ENCODE measurements at regions not wholly inside any gene's neighbourhood (a gene's known extent, or its start where the extent isn't known, plus 50 kb on each side); places are given as distances from the start of the nearest gene placed in this dataset.
"Not testable (repeated sequence)": the region's sequence is repeated elsewhere in the genome, so short reads cannot be mapped to it uniquely, and the experiment has no call there.

- no peak for DNase-seq (ENCODE audit: low read depth)
Measured at GRCh38 chr7:68235937-68236336, 1239.3 kb downstream of the TYW1 start.

DNA sequence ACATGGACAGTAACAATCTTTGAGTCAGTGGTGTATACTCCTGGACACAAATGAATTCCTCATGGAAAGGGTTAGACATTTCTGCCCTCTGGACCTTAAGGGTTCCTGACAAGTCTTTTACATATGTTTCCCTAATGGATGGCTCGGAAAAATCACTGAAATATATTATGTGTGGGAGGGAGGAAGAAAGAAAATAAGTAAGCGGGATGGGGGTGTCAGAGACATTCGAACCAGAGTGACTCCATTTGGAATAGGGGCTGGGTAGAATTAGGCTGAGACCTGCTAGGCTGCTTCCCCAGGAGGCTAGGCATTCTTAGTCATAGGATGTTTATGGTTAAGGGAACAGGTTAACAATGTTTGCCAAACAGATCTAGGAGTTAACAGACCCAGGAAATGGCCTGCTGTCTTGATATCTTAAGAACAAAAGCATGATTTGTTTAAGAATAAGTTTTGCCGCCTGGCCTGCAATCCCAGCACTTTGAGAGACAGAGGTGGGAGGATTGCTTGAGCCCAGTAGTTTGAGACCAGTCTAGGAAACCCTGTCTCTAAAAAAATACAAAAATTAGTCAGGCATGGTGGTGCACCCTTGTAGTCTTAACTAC, 1241.7 kb downstream of the TYW1 start:
- no peak for DNase-seq (ENCODE audit: low read depth)

DNA sequence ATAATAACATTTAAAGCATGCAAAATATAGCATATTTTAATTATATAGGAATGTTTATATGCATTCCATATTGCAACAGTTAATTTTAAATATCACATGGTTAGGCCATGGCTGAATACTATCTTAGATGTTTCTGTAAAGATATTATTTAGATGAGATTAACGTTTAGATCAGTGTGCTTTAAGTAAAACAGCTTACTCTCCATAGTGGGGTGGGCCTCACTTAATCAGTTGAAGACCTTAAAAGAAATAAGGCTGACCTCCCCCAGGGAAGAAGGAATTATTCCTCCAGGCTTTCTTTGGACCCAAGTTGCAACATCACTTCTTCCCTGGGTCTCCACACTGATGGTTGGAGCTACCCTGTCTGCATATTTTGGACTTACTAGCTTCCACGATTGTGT, 1246.5 kb downstream of the TYW1 start:
- DNase-seq (ENCODE audit: low read depth): no peak

GRCh38 chr7:68244389-68244788, 1247.8 kb downstream of the TYW1 start:
- DNase-seq (ENCODE audit: low read depth): no peak

DNA sequence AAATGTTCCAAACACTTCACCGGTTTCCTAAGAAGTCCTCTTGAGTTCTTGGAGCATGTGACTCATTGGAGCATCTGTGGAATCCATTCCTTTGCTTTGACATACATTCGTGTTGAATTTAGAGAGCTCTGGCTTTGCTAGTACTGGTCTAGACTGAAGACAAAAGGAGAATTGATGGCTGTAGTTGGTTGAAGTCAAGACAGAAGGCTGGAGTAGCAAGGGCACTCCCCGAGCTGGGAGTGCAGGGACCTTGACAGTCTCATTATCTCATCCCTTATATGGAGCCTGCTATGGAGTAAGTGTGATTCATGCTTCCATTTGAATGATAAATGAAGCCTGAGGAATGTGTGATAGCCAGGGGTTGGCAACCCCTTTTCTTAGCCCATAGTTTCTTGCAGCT, 1249.1 kb downstream of the TYW1 start:
- no peak for DNase-seq (ENCODE audit: low read depth)

DNA sequence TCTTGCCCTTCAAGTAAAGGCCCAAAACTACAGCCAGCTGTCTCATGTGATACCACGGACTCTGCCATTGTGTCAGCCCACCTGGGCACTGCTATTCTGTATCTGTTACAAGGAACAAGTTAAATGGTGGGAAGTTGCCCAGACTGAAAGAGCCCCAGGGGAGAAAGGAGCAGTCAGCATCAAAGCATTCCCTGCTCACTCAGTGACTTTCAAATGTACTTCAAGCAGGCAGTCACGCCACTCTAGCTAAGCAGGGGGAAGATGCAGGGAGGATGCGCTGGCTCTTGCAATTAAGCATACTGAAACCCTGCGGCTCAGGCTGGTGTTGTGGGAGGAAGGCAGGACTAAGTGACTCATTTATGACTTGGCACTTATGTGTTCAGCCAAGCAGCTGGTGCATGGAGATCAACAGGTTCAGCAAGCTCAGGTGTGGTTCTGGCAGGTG, 1249.6 kb downstream of the TYW1 start:
- no peak for DNase-seq (ENCODE audit: low read depth)

- no peak for DNase-seq (ENCODE audit: low read depth)
Measured at GRCh38 chr7:68247126-68247525, 1250.5 kb downstream of the TYW1 start.

DNA sequence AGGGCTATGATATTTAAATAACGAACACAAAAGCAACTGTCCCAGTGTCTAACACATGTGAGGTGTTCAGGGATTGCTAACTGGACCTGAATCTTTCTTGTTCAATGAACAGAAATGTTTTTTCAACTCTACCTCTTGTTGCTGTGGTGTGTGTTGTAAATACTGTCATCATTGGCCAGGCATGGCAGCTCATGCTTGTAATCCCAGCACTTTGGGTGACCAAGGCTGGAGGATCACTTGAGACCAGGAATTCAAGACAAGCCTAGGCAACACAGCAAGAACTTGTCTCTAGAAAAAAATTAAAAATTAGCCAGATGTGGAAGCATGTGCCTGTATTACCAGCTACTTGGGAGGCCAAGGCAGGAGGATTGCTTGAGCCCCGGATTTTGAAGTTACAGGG, 1250.9 kb downstream of the TYW1 start:
- DNase-seq (ENCODE audit: low read depth): no peak

DNA sequence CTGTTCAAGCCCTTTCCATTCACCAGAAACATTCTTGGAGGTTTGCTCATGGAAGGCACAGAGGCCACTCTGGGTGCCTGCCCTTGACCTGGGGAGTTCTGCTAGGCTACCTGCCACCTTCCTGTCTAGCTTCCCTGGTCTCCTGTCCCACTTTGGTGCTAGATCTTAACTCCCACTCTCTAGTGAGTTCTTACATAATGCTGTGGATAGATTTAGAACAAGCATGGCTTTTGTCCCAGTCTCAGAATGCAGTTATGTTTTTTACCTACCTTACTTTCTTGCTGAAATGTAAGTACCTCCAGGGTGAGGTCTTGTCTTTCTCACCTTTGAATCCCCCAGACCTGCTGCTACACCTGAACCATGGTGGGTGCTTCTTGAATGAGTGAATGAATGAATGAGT, 1252.3 kb downstream of the TYW1 start:
- no peak for DNase-seq (ENCODE audit: low read depth)

GRCh38 chr7:68249611-68250010, 1253.0 kb downstream of the TYW1 start:
- DNase-seq (ENCODE audit: low read depth): no peak

DNA sequence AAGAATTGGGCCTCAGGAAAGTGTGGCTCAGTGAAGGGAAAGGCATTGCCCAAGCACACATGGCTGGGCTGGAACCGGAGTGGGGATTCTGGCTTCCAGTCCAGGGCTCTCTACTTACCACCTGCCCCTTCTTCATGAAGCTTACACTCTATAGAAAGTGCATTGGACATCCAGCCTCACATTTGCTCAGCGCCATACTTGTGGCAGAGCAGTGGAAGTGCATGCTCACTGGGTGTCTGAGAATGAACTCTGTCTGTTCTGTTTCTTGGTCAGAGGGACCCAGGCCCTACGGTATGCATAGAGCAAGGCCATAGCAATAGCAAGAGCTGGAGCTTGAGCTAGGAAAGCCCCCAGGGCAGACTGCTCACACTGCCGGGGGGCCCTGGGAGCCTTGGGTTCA, 1253.5 kb downstream of the TYW1 start:
- no peak for DNase-seq (ENCODE audit: low read depth)

DNA sequence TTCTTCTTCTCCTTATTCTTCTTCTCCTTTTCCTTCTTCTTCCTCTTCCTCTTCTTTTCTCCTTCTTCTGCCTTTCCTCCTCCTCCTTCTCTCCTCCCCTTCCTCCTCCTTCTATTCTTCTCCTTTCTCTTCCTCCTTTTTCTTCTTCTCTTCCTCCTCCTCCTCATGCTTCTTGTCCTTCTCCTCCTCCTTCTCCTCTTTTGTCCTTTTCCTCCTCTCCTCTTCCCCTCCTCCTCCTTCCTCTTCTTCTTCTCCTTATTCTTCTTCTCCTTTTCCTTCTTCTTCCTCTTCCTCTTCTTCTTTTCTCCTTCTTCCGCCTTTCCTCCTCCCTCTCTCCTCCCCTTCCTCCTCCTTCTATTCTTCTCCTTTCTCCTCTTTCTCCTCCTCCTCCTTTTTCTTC, 1258.2 kb downstream of the TYW1 start:
- DNase-seq (ENCODE audit: low read depth): not testable (repeated sequence)

DNA sequence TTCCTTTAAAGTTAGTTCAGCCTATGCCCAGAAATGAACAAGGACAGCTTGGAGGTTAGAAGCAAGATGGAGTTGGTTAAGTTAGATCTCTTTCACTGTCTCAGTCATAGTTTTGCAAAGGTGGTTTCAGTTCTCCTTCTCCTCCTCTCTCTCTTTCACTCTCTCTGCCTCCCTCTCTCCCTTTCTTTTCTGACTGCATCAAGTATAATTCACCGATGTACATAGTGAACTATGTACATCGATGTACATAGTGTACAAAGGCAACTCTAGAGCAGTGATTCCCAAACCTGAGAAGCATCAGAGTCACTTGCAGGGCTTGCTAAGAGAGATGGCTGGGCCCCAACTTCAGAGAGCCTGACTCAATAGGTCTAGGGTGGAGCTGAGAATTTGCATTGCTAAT, 1259.7 kb downstream of the TYW1 start:
- no peak for DNase-seq (ENCODE audit: low read depth)

- DNase-seq (ENCODE audit: low read depth): no peak
Measured at GRCh38 chr7:68258609-68259008, 1262.0 kb downstream of the TYW1 start.

DNA sequence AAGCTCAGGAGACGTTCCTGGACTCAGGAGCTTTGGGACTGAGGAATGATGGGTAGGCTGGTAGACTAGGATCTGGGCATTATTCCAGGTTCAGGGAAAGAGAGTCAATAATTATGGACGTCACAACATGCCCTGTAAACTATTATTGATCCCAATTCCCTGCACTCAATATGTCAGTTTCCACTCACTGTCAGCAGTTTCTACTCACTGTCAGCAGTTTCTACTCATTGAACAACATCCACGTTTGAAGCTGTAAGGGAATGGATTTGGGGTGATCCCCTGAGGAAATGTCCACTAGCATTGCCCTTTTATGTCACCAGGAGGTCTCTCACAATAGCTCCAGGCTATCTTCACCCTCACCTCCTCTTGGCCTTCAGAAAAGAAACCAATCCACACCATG, 1268.6 kb downstream of the TYW1 start:
- DNase-seq (ENCODE audit: low read depth): no peak

GRCh38 chr7:68266004-68266579, 1269.5 kb downstream of the TYW1 start:
- DNase-seq (ENCODE audit: low read depth): no peak

GRCh38 chr7:68267486-68267885, 1270.9 kb downstream of the TYW1 start:
- no peak for DNase-seq (ENCODE audit: low read depth)

GRCh38 chr7:68269405-68269804, 1272.8 kb downstream of the TYW1 start:
- DNase-seq (ENCODE audit: low read depth): no peak

DNA sequence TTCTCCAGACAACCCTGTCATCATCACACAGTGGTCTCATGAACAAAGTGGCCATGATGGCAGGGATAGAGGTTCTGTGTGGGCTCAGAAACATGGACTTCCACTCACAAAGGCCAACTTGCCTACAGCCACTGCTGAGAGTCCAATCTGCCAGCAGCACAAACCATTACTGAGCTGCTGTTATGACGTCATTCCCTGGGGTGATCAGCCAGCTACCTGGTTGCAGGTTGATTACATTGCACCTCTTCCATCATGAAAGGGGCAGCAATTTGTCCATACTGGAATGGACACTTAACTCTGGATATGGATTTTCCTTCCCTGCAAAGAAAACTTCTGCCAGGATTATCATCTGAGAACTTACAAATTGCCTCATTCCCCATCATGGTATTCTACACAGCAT, 1275.9 kb downstream of the TYW1 start:
- DNase-seq (ENCODE audit: low read depth): no peak

GRCh38 chr7:68276725-68277124, 1280.1 kb downstream of the TYW1 start:
- DNase-seq (ENCODE audit: low read depth): no peak

DNA sequence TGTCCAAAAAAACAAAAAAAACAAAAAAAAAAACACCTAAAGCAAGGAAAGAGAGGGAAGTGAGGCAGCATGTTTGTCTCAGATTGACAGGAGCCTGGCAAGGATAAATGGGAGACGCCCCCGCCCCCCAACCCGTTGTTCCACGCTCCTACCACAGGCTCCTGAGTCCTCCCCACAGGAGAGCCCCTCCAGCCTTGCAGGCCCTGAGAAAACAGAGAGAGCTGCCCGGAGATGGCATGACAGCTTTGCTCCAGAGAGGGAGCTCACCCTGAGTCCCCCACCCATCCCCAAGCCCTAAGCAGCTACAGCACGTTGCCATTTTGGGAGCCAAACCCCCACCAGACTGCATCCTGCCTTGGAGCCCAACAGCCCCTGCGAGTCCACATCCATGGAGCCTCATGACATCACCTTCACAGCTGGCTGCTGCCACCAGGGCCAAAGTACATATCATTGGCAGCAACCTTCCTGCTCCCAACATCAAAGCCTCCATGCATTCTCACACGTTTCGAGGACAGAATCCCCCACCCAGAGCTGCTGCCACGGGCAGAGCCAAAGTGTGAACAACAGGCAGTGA, 1283.3 kb downstream of the TYW1 start:
- DNase-seq (ENCODE audit: low read depth): no peak

DNA sequence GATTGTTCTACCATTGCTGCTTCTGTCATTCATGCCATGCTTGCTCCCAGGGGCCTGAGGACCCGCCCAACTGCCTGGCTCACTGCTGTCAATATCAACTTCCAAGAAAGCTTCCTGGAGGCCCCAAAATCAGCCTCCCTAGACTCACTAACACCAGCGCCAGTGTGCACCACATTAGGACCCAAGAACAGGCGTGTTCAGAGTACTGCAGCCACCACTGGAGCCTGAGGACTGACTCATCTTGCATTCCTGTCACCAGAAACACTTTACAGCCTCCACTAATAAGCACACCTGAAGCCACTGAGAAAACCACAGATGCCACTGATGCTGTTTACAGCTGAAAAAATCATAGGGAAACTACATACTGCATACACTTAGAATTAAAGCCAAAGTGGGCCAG, 1284.3 kb downstream of the TYW1 start:
- DNase-seq (ENCODE audit: low read depth): no peak

DNA sequence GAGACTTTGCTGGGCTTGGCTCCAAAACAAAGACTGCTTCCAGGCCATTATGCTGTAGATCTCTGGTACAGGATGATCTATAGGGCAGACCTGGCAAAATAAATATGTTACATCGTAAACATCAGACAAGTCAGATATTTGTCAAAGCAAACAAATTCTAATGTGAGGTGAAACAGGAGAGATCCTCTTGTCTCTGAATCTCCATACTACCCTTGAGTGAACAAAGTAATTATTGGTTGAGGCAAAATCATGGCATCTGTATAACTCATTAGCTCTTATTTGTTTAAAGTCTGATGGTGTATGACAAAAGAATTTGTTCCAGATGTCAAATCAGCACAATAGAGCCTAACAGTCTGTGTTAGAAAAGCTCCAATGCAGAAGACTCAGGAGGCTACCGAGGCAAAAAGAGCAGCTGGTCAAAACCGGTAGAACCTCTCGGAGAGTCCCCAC, 1291.5 kb downstream of the TYW1 start:
- no peak for DNase-seq (ENCODE audit: low read depth)

- DNase-seq (ENCODE audit: low read depth): no peak
Measured at GRCh38 chr7:68291710-68292109, 1295.1 kb downstream of the TYW1 start.

Measured in forelimb muscle (tissue), 1 donor.